GM23338 (cell line): ENCODE measurements at regions not wholly inside any gene's neighbourhood (a gene's known extent, or its start where the extent isn't known, plus 50 kb on each side); places are given as distances from the start of the nearest gene placed in this dataset.

Source experiments
- ATAC-seq: fragments of 200-7000 bp; cut with Tn5 transposase; 3 replicates; pipeline ENCODE4 v1.9.1; 2020
- DNase-seq: peaks from one replicate; pipeline ENCODE4 v3.0.0-alpha.2; 2015; ENCODE audit warnings: low spot score
- H2AFZ ChIP-seq: fragments of 200-600 bp; sonication (generic); 2 replicates; pipeline ENCODE4 v1.8.0; 2016; ENCODE audit warnings: antibody characterized with exemption, mild to moderate bottlenecking, moderate library complexity
- H3F3A ChIP-seq: fragments of 200-600 bp; sonication (generic); replicated peaks from 2 replicates; pipeline ENCODE4 v1.8.0; 2017; ENCODE audit warnings: antibody characterized with exemption, mixed run types, low read depth
- H3K27ac ChIP-seq: fragments of 200-600 bp; sonication (generic); 2 replicates; pipeline ENCODE4 v1.6.1; 2016; ENCODE audit warnings: low read depth
- H3K27me3 ChIP-seq: fragments of 200-600 bp; sonication (generic); 2 replicates; pipeline ENCODE4 v1.8.0; 2016; ENCODE audit warnings: mild to moderate bottlenecking, mixed run types, moderate library complexity; ENCODE audit not compliant: insufficient read depth
- H3K36me3 ChIP-seq: fragments of 200-600 bp; sonication (generic); 2 replicates; pipeline ENCODE4 v1.8.0; 2016; ENCODE audit warnings: mild to moderate bottlenecking; ENCODE audit not compliant: insufficient read depth
- H3K4me1 ChIP-seq: fragments of 200-600 bp; sonication (generic); 2 replicates; pipeline ENCODE4 v1.8.0; 2016; ENCODE audit warnings: mild to moderate bottlenecking, moderate library complexity; ENCODE audit not compliant: insufficient read depth
- H3K4me2 ChIP-seq: fragments of 200-600 bp; sonication (generic); 2 replicates; pipeline ENCODE4 v1.7.1; 2017; ENCODE audit warnings: mixed run types
- H3K4me3 ChIP-seq: fragments of 200-600 bp; sonication (generic); 2 replicates; pipeline ENCODE4 v1.6.1; 2016; ENCODE audit warnings: mixed run types
- H3K79me2 ChIP-seq: fragments of 200-600 bp; sonication (generic); replicated peaks from 2 replicates; pipeline ENCODE4 v1.8.0; 2017; ENCODE audit warnings: mild to moderate bottlenecking; ENCODE audit not compliant: insufficient read depth
- H3K9me2 ChIP-seq: fragments of 200-600 bp; sonication (generic); 2 replicates; pipeline ENCODE4 v1.8.0; 2017; ENCODE audit not compliant: insufficient read depth
- H4K20me1 ChIP-seq: fragments of 200-600 bp; sonication (generic); replicated peaks from 2 replicates; pipeline ENCODE4 v1.8.0; 2017; ENCODE audit warnings: mild to moderate bottlenecking; ENCODE audit not compliant: insufficient read depth
- H3K27ac Mint-ChIP-seq: 2 replicates; pipeline ENCODE4 v1.8.0; 2020; ENCODE audit warnings: inconsistent platforms, mild to moderate bottlenecking, moderate library complexity, mixed read lengths
- H3K27me3 Mint-ChIP-seq: 3 replicates; pipeline ENCODE4 v1.8.0; 2022; ENCODE audit warnings: low read depth, mild to moderate bottlenecking, moderate library complexity, mixed read lengths, inconsistent platforms; ENCODE audit not compliant: insufficient read depth, poor library complexity
- H3K36me3 Mint-ChIP-seq: 3 replicates; pipeline ENCODE4 v1.8.0; 2021; ENCODE audit warnings: low read depth, mild to moderate bottlenecking, inconsistent platforms, moderate library complexity, mixed read lengths
- H3K4me1 Mint-ChIP-seq: 3 replicates; pipeline ENCODE4 v1.8.0; 2020; ENCODE audit warnings: mild to moderate bottlenecking, inconsistent platforms, mixed read lengths
- H3K4me3 Mint-ChIP-seq: 3 replicates; pipeline ENCODE4 v1.8.0; 2021; ENCODE audit warnings: moderate library complexity, mild to moderate bottlenecking, inconsistent platforms, mixed read lengths
- H3K9me3 Mint-ChIP-seq: 3 replicates; pipeline ENCODE4 v1.8.0; 2020; ENCODE audit warnings: moderate library complexity, mild to moderate bottlenecking, inconsistent platforms, mixed read lengths
- CREB1 ChIP-seq: fragments of 250-450 bp; sonication (Bioruptor Pico); IDR thresholded peaks from 2 replicates; pipeline ENCODE4 v1.5.0; 2020; ENCODE audit warnings: low read depth, mild to moderate bottlenecking, moderate library complexity
- CTCF ChIP-seq, 2 experiments: fragments of 200-600 bp in 1 of 2; sonication (generic) in 1 of 2; conservative IDR thresholded peaks; 2 replicates each; pipeline versions ENCODE4 v1.5.1 to v1.6.1; 2016 to 2017; ENCODE audit warnings: antibody characterized with exemption in 2 of 2, low read depth in 2 of 2, mild to moderate bottlenecking in 2 of 2, moderate library complexity in 1 of 2
- ETS1 ChIP-seq: IDR thresholded peaks from 2 replicates; pipeline ENCODE4 v1.6.1; 2016; ENCODE audit warnings: antibody characterized with exemption
- EZH2 ChIP-seq: fragments of 200-600 bp; sonication (generic); IDR thresholded peaks from one replicate; pipeline ENCODE4 v1.8.0; 2017; ENCODE audit warnings: antibody characterized with exemption, mild to moderate bottlenecking, low read depth; ENCODE audit not compliant: unreplicated experiment
- EZH2phosphoT487 ChIP-seq: fragments of 200-600 bp; sonication (generic); IDR thresholded peaks from one replicate; pipeline ENCODE4 v1.8.1; 2018; ENCODE audit warnings: antibody characterized with exemption; ENCODE audit not compliant: unreplicated experiment
- NANOG ChIP-seq: IDR thresholded peaks from 2 replicates; pipeline ENCODE4 v1.6.1; 2016; ENCODE audit warnings: antibody characterized with exemption, borderline replicate concordance
- STAT1 ChIP-seq: IDR thresholded peaks from one replicate; pipeline ENCODE4 v1.6.1; 2016; ENCODE audit warnings: antibody characterized with exemption; ENCODE audit not compliant: unreplicated experiment
- ZNF331 ChIP-seq: fragments of 250-450 bp; sonication (Bioruptor Pico); IDR thresholded peaks from 2 replicates; pipeline ENCODE4 v1.5.0; 2020; ENCODE audit warnings: low read depth, mild to moderate bottlenecking, moderate library complexity
- ZNF462 ChIP-seq: fragments of 250-450 bp; sonication (Bioruptor Pico); IDR thresholded peaks from 2 replicates; pipeline ENCODE4 v1.5.0; 2020; ENCODE audit warnings: mild to moderate bottlenecking, moderate library complexity

GRCh38 chr7:17085186-17085585 is 203.4 kb upstream of the AGR3 start (continued):
- TF ChIP-seq STAT1: no peak

- no peaks in the 10 kb centered on the region for H3K36me3 ChIP-seq
- no peak overlapping the region for H3K27ac ChIP-seq
- no peaks in the 10 kb centered on the region for H4K20me1 ChIP-seq
- H3F3A ChIP-seq: no peaks in the 10 kb centered on the region
- H3K79me2 ChIP-seq: no peaks in the 10 kb centered on the region
- no peaks in the 10 kb centered on the region for H3K9me3 Mint-ChIP-seq
- no peaks in the 10 kb centered on the region for H3K4me1 ChIP-seq
- H3K27ac Mint-ChIP-seq: no peak overlapping the region
- no peaks in the 10 kb centered on the region for H3K27me3 Mint-ChIP-seq
- no peaks in the 10 kb centered on the region for H3K36me3 Mint-ChIP-seq
- ATAC-seq: no peak
- no peak overlapping the region for H3K4me2 ChIP-seq
- H3K27me3 ChIP-seq: no peaks in the 10 kb centered on the region
- H3K4me1 Mint-ChIP-seq: no peaks in the 10 kb centered on the region
- no peak overlapping the region for H2AFZ ChIP-seq
- TF ChIP-seq EZH2: no peak
- TF ChIP-seq ETS1: no peak
- TF ChIP-seq EZH2phosphoT487: no peak
- TF ChIP-seq CTCF (conservative IDR thresholded peaks at IDR 0.05; ENCODE audit: low read depth in 2 of 2): no peak
- H3K4me3 Mint-ChIP-seq: no peak overlapping the region
- 0 out of 2 replicates have a peak, but pooled peaks cover 2% of the 10 kb centered on the region for H3K9me2 ChIP-seq
- no peak overlapping the region for H3K4me3 ChIP-seq
- no peak for DNase-seq
Measured at GRCh38 chr7:17086403-17086802, 204.6 kb upstream of the AGR3 start.

GRCh38 chr7:17090751-17091150 is 207.7 kb upstream of the AHR start:
- Histone ChIP-seq H3K4me3 (no peak overlapping the region), H3K27me3 (no peaks in the 10 kb centered on the region), H3F3A (no peaks in the 10 kb centered on the region), H4K20me1 (no peaks in the 10 kb centered on the region), H3K36me3 (no peaks in the 10 kb centered on the region), H3K9me2 (0 out of 2 replicates have a peak, but pooled peaks cover 2% of the 10 kb centered on the region), H3K4me1 (no peaks in the 10 kb centered on the region), H3K79me2 (no peaks in the 10 kb centered on the region), H3K27ac (no peak overlapping the region), H3K4me2 (no peak overlapping the region), H2AFZ (no peak overlapping the region)
- DNase-seq (no peak), ATAC-seq (no peak)
- H3K36me3 Mint-ChIP-seq: no peaks in the 10 kb centered on the region
- H3K9me3 Mint-ChIP-seq: no peaks in the 10 kb centered on the region
- no peak overlapping the region for H3K4me3 Mint-ChIP-seq
- no peak overlapping the region for H3K27ac Mint-ChIP-seq
- H3K4me1 Mint-ChIP-seq: no peaks in the 10 kb centered on the region
- no peaks in the 10 kb centered on the region for H3K27me3 Mint-ChIP-seq
- TF ChIP-seq ZNF462 (CRISPR knock-in tag): no peak
- no peak for TF ChIP-seq EZH2phosphoT487
- TF ChIP-seq ZNF331 (CRISPR knock-in tag): no peak
- TF ChIP-seq CREB1 (CRISPR knock-in tag): no peak
- no peak for TF ChIP-seq CTCF (conservative IDR thresholded peaks at IDR 0.05; ENCODE audit: low read depth in 2 of 2)
- TF ChIP-seq EZH2: no peak
- no peak for TF ChIP-seq STAT1
- TF ChIP-seq NANOG: no peak
